ENCODE measurements at regions not wholly inside any gene's neighbourhood (a gene's known extent, or its start where the extent isn't known, plus 50 kb on each side); places are given as distances from the start of the nearest gene placed in this dataset.

DNA sequence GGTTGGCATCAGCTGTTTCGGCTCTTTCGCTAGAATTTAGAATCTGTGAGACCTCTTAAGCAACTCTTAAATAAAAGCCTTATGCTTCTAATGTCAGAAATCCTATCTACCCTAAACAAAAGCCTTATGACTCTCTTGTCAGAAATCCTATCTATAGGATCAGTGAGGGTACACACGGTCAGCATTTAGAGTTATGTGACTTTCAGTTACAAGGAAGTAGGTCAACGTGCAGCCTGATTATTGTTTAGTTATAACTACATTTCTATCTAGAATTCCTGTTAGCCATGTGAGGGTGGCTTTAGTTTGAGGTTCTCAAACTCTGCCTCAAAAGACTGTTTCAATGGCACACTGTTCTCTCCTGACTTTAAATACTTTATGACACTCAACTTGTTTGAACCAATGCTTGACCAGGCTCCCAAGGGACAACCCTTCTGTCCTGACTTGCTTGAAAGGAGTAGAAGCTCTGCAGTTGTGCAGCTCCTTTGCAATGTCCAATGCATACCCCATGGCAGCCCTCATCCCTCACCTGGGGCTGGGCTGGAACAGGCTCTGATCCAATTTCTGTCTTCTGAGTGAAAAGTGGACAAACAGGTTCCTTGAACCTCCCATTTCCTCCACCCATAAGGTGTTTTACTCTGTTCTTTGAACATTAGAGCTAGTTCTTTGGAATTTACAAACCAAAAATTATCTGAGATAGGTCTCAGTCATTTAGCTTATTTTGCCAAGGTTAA is 251.6 kb upstream of the PIK3R1 start:
- TF ChIP-seq, protein P1, sequence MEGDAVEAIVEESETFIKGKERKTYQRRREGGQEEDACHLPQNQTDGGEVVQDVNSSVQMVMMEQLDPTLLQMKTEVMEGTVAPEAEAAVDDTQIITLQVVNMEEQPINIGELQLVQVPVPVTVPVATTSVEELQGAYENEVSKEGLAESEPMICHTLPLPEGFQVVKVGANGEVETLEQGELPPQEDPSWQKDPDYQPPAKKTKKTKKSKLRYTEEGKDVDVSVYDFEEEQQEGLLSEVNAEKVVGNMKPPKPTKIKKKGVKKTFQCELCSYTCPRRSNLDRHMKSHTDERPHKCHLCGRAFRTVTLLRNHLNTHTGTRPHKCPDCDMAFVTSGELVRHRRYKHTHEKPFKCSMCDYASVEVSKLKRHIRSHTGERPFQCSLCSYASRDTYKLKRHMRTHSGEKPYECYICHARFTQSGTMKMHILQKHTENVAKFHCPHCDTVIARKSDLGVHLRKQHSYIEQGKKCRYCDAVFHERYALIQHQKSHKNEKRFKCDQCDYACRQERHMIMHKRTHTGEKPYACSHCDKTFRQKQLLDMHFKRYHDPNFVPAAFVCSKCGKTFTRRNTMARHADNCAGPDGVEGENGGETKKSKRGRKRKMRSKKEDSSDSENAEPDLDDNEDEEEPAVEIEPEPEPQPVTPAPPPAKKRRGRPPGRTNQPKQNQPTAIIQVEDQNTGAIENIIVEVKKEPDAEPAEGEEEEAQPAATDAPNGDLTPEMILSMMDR (IDR thresholded peaks at IDR 0.05; ENCODE audit: low read depth, low read length): no peak
- H3K4me3 ChIP-seq (ENCODE audit: low read depth, low read length): no peak overlapping the region

GRCh38 chr5:67960939-67961338 is 254.6 kb upstream of the PIK3R1 start:
- no peak overlapping the region for H3K4me3 ChIP-seq (ENCODE audit: low read depth, low read length)
- TF ChIP-seq, protein P1 (IDR thresholded peaks at IDR 0.05; ENCODE audit: low read depth, low read length): no peak

- H3K4me3 ChIP-seq (ENCODE audit: low read depth, low read length): no peak overlapping the region
- TF ChIP-seq, protein P1 (IDR thresholded peaks at IDR 0.05; ENCODE audit: low read depth, low read length): no peak
Measured at GRCh38 chr5:67957374-67957773, 258.2 kb upstream of the PIK3R1 start.

GRCh38 chr5:67954351-67954750 is 261.2 kb upstream of the PIK3R1 start:
- TF ChIP-seq, protein P1 (IDR thresholded peaks at IDR 0.05; ENCODE audit: low read depth, low read length): no peak

DNA sequence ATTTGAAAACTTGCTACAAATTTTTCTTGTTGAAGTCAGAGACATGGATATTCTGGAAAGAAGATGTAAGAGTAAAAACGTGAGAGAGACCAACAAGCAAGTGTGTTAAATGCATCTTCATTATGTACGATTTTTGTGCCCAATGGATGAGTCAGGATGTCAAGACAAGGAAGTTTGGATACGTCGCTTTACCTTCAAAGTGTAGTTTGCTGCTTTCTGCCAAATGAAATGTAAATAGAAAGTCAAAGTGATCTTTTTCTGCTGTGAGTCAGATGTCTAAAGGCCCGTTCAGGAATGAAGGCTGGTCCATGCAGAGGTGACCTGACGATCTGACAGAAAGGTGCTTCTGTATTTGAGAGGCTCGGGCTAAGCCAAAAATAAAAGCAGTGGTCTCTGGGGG is 273.1 kb upstream of the PIK3R1 start:
- no peak overlapping the region for H3K4me3 ChIP-seq (ENCODE audit: low read depth, low read length)
- TF ChIP-seq, protein P1 (IDR thresholded peaks at IDR 0.05; ENCODE audit: low read depth, low read length): no peak

More at GRCh38 chr5:67954351-67954750, 261.2 kb upstream of the PIK3R1 start:
- H3K4me3 ChIP-seq (ENCODE audit: low read depth, low read length): no peak overlapping the region

- no peak overlapping the region for H3K4me3 ChIP-seq (ENCODE audit: low read depth, low read length)
- TF ChIP-seq, protein P1 (IDR thresholded peaks at IDR 0.05; ENCODE audit: low read depth, low read length): no peak
Measured at GRCh38 chr5:67941614-67942401, 273.7 kb upstream of the PIK3R1 start.
